ENCODE measurements at regions not wholly inside any gene's neighbourhood (a gene's known extent, or its start where the extent isn't known, plus 50 kb on each side); places are given as distances from the start of the nearest gene placed in this dataset.

DNA sequence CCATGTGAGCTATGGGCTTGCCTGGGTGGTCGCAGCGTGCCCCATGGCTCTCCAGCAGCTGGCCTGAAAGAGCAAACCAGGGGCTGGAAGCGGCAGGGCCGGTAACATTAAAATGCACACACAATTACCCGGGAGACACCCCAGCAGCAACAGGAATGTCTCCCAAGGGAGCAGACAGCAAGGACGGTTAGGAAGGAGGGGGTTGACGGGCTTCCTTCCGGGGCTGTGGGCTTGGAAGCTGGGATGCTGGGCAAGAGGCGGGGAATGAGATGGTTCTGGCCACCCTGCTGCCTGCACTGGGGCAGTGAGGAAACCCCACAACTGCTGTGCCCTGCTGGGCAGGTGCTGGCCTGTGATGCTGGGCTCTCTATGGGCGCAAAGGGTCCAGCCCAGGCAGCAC, 71.8 kb upstream of the ADAMTS2 start:
- Mint-ChIP-seq H3K4me1 (no peaks in the 10 kb centered on the region), H3K27me3 (ENCODE audit: low read depth) (peaks cover 21% of the 10 kb centered on the region), H3K27ac (no peak overlapping the region), H3K36me3 (no peaks in the 10 kb centered on the region), H3K9me3 (no peaks in the 10 kb centered on the region), H3K4me3 (no peak overlapping the region)
- TF ChIP-seq, protein P1, sequence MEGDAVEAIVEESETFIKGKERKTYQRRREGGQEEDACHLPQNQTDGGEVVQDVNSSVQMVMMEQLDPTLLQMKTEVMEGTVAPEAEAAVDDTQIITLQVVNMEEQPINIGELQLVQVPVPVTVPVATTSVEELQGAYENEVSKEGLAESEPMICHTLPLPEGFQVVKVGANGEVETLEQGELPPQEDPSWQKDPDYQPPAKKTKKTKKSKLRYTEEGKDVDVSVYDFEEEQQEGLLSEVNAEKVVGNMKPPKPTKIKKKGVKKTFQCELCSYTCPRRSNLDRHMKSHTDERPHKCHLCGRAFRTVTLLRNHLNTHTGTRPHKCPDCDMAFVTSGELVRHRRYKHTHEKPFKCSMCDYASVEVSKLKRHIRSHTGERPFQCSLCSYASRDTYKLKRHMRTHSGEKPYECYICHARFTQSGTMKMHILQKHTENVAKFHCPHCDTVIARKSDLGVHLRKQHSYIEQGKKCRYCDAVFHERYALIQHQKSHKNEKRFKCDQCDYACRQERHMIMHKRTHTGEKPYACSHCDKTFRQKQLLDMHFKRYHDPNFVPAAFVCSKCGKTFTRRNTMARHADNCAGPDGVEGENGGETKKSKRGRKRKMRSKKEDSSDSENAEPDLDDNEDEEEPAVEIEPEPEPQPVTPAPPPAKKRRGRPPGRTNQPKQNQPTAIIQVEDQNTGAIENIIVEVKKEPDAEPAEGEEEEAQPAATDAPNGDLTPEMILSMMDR (IDR thresholded peaks at IDR 0.05; ENCODE audit: unreplicated experiment): no peak
- DNase-seq (ENCODE audit: low spot score in 2 of 2, unreplicated experiment in 2 of 2): peak in 1 of 2 experiments; percentile 19

DNA sequence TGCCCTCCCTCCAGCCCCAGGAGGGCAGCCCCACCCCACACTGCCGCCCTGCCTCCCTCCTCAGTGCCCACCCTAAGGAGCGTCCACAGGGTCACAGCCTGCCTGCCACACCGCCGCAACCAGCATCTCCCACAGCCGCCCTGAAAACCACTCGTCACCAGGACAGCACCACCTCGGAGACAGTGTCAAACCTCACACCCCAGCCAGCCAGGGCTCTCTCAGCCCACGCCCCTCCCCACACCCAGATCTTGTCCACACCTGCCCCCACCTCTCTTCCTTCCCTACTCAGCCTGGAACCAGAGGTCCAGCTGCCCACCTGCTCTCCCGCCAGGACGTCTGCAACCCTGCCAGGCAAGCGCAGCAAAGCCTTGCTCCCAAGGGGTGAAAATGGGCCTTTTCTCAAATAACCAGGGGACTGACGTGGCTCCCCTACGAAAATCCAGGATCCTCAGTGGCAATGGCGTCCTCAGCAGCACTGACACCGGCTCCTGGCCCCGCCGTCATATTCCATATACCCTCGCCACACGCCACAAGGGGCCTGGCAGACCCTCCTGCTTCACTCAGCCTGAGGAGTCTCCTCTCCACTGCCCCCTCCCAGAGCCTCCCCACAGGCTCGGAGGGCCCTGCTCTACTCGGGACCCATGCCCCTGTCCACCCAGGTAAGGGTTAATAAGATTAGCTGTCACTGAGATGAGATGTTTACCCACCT, 71.0 kb upstream of the ADAMTS2 start:
- Mint-ChIP-seq H3K36me3 (no peaks in the 10 kb centered on the region), H3K4me1 (no peaks in the 10 kb centered on the region), H3K4me3 (no peak overlapping the region), H3K27ac (no peak overlapping the region), H3K27me3 (ENCODE audit: low read depth) (peaks cover 17% of the 10 kb centered on the region), H3K9me3 (no peaks in the 10 kb centered on the region)
- DNase-seq (ENCODE audit: low spot score in 2 of 2, unreplicated experiment in 2 of 2): peak in 1 of 2 experiments; percentile 34
- TF ChIP-seq, protein P1 (IDR thresholded peaks at IDR 0.05; ENCODE audit: unreplicated experiment): no peak

DNA sequence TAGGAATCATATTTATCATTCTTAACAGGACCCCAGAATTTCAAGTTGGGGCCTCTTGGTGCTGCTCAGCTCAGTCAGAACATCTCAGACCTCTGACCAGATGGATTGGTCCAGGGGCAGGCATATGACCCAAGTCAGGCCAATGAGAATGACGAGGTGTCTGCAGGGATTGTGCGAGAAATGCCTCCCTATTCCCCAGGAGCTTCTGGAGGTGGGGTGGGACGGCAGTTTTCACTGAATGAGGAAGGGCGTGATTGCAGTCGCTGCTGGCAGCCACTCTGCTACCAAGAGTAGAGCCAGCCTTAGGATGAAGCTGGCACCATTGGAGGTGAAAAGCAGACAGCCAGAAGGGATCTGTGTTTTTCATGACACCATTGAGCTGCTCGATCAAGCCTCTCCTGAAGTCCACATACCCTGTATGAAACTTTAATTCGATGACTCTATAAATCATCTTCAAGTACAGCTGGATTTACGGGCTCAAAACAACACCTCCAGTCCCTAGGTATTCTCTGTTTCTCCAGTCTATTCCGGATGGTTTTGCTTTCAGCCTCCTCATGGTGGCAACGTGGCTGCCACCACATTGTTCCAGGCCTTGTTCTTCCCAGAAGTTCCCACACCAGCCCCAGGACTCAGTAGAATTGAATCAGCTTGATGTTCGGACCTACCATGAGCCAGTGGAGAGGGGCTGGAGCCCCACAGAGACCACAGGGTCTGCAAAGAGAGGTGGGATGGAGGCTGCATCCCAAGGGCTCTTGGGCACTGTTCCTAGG, 70.2 kb upstream of the ADAMTS2 start:
- Mint-ChIP-seq H3K27ac (no peak overlapping the region), H3K36me3 (no peaks in the 10 kb centered on the region), H3K4me1 (no peaks in the 10 kb centered on the region), H3K27me3 (ENCODE audit: low read depth) (peaks cover 17% of the 10 kb centered on the region), H3K4me3 (no peak overlapping the region), H3K9me3 (no peaks in the 10 kb centered on the region)
- TF ChIP-seq, protein P1 (IDR thresholded peaks at IDR 0.05; ENCODE audit: unreplicated experiment): no peak
- DNase-seq (ENCODE audit: low spot score in 2 of 2, unreplicated experiment in 2 of 2): peak in 1 of 2 experiments; percentile 25

DNA sequence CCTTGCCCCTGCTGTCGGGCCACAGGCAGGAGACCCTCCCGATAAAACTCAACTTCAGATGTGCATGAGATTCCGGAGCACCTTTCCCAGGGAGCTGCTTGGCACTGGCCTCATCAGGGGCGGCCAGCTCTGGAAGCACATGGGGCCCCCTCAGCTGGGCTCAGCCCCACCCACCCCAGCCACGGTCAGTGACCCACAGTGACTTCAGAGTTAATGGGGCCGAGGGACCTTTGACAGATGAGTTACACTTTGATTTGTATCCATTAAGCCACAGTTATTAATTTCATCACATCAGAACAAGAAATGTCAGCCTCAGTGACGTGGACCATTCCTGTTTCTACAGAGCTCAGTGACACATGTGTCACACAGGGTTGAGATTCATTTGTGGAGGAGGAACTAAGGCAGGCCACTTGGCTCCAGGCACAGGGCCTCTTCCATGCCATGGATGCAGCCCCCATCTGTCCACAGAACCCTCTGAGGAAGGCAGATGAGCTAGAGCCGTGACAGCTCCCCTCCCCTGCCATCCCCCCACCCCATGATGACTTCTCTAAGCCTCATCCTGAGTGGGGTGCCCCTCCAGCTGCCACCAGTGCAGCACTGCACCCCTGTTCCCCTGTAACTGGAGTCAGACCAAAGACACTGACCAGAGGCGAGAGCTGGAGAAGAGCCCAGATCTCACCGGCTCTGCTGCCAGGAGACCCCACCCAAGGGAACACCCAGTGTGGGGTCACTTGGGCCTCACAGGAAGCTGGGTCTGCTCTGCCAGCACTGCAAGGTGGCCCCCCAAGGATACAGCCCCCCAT, 69.4 kb upstream of the ADAMTS2 start:
- Mint-ChIP-seq H3K36me3 (no peaks in the 10 kb centered on the region), H3K4me1 (no peaks in the 10 kb centered on the region), H3K27me3 (ENCODE audit: low read depth) (peaks cover 17% of the 10 kb centered on the region), H3K4me3 (no peak overlapping the region), H3K9me3 (no peaks in the 10 kb centered on the region), H3K27ac (no peak overlapping the region)
- TF ChIP-seq, protein P1 (IDR thresholded peaks at IDR 0.05; ENCODE audit: unreplicated experiment): no peak
- no peak for DNase-seq (ENCODE audit: low spot score in 2 of 2, unreplicated experiment in 2 of 2)

DNA sequence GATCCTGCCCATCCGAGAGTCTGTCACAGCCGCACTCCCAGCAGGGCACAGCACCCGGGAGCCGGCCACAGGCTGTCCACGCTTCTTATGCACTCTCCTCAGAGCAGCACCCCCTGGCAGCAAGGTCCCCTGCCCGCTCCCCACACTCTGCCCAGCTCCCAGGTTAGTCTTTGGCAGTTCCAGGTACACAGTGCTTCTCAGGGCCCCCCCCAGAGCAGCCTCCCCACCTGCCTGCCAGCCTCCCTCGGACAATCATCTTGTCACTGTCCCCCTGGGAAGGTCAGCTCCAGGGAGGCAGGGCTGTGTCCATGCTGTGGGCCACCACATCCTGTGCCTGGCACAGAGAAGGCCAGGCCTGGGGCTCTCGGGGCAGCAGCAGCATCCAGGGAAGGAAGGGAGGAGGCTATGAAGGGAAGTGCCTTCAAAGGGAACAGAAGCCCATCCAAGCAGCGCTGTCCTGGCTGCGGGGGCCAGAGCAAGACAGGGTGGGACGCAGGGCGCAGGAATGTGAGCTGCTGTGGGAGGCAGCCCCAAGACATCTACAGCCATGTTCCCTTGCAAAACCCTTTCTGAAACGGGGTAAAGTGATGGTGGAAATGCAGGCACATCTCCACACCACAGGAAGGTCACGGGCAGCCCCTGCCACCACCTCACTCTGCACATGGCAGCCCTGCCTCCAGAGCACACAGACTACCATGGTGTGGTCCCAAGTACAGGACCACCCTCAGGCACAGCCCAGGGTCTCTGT, 68.6 kb upstream of the ADAMTS2 start:
- no peaks in the 10 kb centered on the region for H3K36me3 Mint-ChIP-seq
- H3K27me3 Mint-ChIP-seq (ENCODE audit: low read depth): peaks cover 16% of the 10 kb centered on the region
- TF ChIP-seq, protein P1 (IDR thresholded peaks at IDR 0.05; ENCODE audit: unreplicated experiment): no peak
- no peaks in the 10 kb centered on the region for H3K9me3 Mint-ChIP-seq
- peak in 1 of 2 experiments; percentile 34 for DNase-seq (ENCODE audit: low spot score in 2 of 2, unreplicated experiment in 2 of 2)
- no peak overlapping the region for H3K27ac Mint-ChIP-seq
- no peaks in the 10 kb centered on the region for H3K4me1 Mint-ChIP-seq
- H3K4me3 Mint-ChIP-seq: no peak overlapping the region
